Stimulated activated CD8-positive, alpha-beta memory T cell treated with anti-CD3 and anti-CD28 coated beads, Interleukin-7, amount 100 ng/mL, for 24 hours (primary cell): ENCODE measurements at regions not wholly inside any gene's neighbourhood (a gene's known extent, or its start where the extent isn't known, plus 50 kb on each side); places are given as distances from the start of the nearest gene placed in this dataset.
"Not testable (repeated sequence)": the region's sequence is repeated elsewhere in the genome, so short reads cannot be mapped to it uniquely, and the experiment has no call there.

Source experiments
- DNase-seq: peaks from one replicate; pipeline ENCODE4 v3.0.0-alpha.2; 2020; ENCODE audit warnings: low read depth

DNA sequence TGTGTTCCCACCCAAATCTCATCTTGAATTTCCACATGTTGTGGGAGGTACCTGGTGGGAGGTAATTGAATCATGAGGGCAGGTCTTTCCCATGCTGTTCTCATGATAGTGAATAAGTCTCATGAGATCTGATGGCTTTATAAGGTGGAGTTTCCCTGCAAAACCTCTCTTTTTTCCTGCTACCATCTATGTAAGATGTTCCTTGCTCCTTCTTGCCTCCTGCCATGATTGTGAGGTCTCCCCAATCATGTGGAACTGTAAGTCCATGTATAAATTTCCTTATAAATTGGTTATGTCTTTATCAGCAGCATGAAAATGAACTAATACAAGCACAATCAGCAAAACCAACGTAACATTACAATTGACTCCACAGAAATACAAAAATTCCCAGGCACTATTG lies 814.8 kb upstream of the CITED2 start:
- not testable (repeated sequence) for DNase-seq

DNA sequence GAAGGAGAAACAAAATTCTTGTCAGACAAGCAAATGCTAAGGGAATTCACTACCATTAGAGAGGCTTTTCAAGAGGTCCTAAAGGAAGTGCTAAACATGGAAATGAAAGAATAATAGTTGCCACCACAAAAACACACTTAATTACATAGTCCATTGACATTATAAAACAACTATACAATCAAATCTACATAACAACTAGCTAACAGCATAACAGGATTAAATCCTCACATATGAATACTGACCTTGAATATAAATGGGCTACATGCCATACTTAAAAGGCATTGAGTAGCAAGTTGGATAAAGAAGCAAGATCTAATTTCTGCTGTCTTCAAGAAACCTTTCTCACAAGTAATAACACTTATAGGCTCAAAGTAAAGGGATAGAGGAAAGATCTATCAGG lies 811.5 kb upstream of the CITED2 start:
- no peak for DNase-seq

DNA sequence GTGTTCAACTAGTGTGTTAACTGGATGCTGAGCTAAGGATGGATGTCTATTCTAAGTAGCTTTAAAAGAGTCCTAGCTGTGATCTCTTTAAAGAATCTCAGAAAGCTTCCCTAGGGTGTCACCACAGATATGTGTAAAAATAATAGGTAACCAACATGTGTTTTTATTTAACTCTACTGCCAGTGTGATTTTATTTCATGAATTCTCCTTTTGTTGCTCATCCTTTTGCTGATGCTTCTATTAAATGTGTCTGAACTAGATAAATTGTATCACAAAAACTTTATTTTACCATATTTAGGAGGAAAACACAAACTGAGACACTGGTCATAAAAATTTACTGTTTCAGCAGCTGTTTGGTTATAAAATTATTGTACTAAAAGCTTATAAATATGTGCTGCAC lies 809.4 kb upstream of the CITED2 start:
- DNase-seq = no peak

DNA sequence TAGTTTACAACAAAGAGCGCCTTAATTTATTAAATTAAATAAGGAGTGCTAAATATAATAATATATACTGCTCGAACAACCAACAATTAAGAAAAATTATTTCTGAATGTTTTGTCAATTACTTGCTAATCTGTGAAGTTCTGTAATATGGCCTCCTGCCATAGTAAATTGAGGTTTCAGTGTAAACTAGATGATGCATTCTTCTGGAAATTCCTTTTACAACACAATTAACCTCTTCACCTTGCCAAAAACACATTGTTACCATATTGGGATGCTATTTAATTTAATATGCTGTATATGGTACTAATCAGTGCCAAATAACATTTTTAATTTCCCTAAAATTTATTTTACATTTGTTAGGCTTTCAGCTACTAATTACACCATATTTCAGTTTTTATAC lies 808.4 kb upstream of the CITED2 start:
- DNase-seq = no peak

DNA sequence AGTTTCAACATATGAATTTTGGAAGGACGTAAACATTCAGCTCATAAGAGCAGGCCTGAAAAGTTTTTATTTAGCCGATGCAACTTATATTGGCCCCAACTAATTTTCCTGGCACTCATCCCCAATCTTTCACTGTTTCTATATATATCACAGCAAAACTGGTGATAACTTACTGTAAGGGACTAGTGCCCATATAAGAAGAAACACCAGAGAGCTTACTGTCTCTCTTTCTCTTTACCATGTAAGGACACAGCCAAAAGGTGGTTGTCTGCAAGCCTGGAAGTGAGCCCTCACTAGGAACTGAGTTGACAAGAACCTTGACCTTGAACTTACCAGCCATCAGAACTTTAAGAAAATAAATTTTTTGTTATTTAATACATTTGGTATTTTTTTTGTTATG lies 807.4 kb upstream of the CITED2 start:
- no peak for DNase-seq

DNA sequence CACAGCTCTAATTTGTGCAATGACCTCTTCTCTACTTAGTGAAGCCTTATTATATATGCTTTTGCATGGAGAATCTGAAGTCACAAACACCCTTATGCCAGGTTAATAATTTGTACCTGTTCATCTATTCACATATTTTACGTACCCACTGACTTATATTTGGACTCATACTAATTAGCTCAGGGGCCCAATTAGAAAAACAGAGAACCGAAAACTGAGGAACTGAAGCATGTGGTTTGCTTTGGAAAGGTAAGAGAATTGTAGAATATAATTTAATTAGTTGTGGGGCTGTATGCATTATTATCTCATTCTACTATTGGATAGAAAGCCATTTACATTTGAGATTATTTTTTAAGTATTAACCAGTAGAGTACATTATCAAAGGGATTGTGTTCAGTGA lies 805.9 kb upstream of the CITED2 start:
- DNase-seq = no peak

DNA sequence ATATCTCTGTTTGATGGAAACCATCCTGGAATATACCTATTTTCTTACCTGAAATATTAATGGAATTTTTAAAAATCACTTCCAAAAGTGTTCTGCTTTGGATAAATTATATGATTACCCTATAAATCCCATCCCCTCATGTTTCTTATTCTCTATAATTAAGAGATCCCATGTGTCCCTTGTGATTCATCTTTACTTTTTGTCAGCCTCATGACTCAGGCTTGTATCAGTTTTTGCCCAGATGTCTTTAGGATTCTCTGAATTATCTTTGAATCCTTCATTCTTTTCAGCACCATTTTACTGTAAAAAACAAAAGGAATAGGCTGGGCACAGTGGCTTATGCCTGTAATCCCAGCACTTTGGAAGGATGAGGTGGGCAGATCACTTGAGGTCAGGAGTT lies 804.5 kb upstream of the CITED2 start:
- DNase-seq = no peak

DNA sequence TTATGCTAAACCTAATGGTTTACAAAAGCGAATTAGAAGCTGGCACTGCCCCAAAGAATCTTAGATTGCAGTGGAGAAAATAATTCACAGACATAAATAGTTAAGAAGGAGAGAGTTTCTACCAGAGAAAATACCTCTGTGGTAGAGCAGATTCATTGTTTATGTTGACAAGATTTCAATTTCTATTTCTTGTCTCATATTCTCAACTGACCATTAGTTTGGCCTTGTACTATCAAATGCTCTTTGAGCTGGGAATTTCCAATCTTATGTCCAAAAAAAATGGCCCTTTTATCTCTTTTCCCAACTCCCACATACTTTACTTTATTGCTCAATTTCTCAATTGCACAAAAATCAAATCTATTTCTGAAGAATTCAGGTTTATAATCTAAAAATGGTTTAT lies 804.1 kb upstream of the CITED2 start:
- DNase-seq = no peak

DNA sequence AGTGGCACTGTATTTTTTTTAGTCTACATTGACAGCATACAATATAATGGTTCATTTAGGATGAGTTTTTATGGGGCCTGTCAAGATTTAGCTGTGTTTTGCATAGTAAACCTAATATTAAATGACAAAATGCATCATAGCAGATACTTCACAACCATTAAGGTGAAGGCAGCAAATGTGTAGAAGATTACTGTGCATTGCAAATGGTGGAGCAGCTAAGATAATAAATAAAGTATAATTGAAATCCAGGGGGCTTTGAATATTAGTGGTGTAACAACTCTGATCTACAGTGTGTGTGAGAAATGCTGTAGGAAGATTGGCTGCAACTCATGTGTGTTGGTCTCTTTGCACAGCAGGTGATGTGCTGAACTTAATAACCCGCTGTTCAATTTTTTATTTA lies 801.9 kb upstream of the CITED2 start:
- DNase-seq = no peak

DNA sequence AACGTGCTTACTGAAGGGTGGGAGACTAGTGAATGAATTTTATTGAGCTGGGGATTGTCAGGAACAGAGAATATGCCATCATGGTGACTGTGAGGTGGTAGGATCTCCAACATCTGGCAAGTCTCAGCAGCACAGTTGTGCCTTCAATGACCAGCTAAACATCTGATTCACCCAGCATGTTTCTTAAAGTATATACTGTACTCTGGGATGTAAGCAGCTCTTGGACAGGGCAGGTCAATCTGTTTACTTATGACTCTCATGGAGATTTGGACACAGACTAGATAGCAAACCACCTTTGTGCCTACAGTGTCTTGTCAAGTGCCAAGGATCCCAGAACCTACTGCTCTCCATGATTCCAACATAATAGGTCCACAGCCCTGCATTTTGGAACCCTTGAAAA lies 801.0 kb upstream of the CITED2 start:
- no peak for DNase-seq

DNA sequence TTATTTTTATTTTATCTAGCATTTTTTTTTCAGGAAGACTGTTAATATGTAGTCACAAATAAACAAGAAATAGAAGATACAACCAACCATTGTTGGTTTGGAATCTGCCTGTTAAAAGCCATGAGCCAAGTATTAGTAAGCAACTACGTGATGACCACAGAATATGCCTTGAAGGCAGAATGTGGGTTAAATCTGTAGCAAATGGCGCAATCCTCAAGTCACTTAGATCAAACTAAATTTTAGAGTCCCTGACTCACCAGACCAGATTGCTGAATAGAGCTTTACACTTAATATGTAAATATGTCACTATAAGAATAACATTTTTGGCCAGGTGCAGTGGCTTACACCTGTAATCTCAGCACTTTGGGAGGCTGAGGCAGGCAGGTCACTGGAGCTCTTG lies 800.1 kb upstream of the CITED2 start:
- DNase-seq = no peak

DNA sequence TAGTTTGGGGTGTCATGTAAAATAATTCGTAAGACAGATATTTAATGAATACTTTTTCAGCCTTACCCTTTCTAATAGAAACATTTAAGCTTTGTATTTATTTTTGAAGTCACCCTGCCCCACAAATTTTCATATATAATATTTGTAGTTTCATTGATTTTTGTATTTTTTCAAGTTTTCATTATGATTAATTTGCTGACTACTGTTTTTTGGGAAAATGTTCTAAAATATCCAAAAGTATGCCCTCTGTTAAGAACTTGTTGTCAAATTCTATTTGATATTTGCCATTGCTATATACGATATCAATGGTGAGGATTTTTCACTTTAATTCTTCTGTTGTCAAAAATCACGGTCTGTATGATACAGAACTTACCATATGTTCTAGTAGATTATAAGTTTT lies 793.9 kb upstream of the CITED2 start:
- DNase-seq = no peak

DNA sequence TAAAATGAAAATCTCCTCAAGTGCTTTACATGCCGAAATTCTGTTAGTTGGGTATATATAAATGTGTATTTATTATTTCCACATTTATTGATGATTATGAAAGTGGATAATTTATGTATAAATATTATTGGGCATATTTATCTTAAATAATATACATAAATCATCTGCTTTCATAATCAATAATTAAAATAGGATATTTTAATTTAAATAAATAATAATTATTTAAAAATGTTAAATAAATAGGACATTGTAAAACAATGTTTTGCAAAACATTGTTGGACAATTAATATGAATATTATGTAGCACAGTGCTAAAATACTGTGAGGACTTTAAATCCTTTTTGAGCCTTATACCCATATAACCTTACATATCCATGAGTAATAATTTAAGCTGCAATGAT lies 786.5 kb upstream of the CITED2 start:
- no peak for DNase-seq

DNA sequence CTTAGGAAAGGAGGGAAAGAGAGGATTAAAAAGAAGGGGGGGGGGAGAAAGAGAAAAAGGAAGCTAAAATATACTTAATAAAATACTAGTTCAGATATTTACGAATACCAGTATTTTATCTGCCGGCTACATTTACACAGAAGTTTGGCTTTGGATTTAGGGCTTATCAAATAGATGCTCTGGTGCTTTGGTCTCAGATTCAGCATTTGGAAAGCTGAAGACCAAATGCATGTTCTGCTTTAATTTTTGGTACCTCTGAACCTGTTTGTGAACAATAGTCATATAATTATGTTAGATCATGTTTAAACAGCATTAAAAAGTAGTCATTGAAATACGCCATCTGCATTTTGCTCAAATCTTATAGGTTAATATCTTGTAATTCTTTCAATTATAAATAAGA lies 786.0 kb upstream of the CITED2 start:
- no peak for DNase-seq

DNA sequence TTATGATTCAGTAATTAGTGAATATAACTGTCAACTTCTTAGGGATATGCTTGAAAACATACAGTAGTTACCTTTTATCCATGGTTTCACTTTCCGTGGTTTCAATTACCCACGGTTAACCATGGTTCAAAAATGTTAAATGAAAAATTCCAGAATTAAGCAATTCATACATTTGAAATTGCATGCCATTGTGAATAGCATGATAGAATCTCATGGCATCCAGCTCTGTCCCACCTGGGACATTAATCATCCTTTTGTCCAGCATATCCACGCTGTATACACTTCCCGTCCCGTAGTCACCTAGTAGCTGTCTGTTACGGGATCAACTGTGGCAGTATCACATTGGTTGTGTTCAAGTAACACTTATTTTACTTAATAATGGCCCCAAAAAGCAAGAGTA lies 781.7 kb upstream of the CITED2 start:
- no peak for DNase-seq

DNA sequence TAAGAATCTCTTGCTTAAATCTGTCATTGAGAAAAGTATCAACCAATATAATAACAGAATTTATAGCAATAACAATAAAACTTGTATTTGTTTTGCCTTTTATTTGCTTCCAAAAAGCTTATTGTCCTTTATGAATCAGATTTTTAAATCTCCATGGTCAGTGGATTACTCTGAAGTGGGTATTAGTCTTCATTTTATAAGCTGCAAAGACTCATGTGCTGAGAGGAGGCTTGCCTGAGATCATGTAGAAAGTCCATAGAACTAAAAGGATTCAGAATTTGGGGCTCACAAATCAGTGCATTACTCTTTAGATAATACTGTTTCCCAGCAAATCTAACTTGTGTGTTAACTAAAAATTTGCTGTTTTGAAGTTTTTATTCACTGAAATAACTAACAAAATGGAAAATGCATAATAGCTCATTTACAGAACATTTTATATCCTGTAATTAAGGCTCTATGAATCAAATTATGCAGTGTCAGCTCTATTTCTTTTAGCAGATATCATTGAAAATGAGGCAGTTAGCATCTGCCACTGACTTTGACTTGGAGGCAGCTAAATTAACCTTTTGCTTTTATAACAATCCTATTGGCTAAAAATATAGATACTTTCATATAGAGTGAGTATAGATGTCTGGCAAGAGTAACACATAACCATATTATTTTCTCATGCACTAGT lies 781.1 kb upstream of the CITED2 start:
- no peak for DNase-seq

DNA sequence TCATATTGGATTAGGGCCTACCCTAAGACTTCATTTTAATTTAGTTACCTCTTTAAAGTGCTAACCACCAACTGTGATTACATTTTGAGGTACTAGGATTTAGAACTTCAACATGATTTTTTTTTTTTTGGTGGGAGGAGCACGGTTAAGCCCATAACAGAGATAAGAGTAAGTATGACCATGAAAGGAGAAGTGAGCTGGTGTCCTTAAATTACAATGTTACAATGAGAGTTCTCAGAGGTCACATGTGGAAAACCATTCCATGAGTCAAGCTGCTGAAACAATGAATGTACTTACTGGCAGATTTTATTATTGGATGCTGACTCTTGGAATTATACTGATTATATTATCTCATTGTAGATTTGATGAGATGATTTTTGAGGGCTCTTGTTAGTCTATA lies 779.3 kb upstream of the CITED2 start:
- DNase-seq = no peak

DNA sequence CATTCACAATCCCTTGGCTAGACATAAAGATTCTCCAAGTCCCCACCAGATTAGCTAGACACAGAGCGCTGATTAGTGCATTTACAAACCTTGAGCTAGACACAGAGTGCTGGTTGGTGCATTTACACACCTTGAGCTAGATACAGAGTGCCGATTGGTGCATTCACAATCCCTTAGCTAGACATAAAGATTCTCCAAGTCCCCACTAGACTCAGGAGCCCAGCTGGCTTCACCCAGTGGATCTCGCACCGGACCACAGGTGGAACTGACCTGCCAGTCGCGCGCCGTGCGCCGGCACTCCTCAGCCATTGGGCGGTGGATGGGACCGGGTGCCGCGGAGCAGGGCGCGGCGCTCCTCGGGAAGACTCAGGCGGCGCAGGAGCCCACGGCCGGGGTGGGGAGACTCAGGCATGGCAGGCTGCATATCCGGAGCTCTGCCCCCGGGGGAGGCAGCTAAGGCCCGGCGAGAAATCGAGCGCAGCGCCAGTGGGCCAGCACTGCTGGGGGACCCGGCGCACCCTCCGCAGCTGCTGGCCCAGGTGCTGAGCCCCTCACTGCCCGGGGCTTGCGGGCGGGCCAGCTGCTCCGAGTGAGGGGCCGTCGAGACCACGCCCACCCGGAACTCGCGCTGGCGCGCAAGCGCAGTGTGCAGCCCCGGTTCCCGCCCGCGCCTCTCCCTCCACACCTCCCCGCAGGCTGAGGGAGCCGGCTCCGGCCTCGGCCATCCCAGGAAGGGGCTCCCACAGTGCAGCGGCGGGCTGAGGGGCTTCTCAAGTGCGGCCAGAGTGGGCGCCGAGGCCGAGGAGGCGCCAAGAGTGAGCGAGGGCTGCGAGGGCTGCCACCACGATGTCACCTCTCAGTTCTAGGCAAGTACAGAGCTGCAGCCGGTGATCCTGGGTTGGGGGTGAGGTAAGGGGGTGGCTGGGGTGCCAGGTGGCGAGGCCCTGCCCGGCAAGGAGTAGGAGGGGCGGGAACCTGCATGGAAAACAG lies 773.7 kb upstream of the CITED2 start:
- DNase-seq = not testable (repeated sequence)

DNA sequence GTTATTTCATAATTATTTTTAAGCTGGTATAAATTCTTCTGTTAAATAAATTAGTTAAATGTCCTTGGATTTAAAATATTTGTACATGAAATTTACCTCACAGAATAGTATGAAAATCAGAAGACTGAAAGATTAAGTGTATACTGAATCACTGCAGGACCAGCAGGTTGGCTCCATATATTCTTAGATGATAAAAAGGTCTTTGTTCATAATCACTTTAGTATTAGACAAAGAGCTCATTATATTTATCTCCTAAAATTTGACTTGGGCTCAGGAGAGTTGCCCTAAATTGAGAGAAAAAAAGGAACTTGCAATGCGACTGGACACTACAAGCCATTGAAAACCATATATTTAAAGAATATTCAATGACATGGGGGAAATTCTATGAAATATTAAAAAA lies 766.4 kb upstream of the CITED2 start:
- no peak for DNase-seq

DNA sequence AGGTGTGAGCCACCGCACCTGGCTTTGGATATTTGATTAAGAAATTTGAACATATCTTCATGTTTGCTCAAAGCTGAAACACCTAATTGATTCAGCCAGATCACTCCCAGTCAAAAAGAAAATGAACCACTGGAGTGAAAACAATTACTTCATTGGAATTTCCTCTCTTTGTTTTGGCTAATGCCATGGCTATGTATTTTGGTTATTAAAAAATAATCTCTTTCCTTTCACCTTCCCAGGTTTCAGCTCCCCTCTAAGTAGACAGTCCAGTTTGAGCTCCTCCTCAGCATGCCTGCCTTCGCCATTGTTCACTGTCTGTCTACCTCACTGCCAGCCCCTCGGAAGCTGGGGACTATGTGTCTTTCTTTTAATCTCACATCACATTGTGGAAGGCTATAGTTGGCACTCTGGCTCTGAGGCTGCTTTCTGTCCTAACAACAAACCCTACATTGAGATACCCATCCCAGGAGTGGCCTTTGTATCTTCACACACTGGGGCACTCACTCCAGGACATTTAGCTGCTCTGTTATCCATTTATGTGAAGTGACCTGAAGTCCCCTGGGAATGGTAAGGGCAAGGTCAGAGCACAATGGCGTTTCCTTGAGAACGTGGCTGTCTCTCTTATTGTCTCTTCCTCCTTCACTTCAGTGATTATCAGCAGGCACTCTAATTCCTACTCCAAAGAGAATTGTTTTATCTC lies 764.0 kb upstream of the CITED2 start:
- no peak for DNase-seq

DNA sequence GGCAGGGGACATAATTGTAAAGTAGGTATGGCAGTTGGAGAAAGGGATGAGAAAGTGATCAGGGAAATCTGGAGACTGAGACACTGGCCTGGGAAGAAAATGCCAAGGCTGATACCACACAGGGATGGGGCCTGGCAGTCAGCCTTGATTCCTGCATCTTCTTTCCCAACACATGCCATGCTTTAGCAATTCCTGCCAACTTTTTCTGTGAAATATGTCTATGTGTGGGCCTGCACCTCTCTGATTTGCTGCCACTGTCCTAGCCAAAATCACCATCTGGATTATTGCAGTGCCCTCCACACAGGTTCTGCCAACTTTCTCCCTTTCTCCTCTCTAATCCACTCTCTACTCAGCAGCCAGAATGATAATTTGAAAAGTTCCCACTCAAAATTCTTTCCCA lies 759.8 kb upstream of the CITED2 start:
- no peak for DNase-seq

DNA sequence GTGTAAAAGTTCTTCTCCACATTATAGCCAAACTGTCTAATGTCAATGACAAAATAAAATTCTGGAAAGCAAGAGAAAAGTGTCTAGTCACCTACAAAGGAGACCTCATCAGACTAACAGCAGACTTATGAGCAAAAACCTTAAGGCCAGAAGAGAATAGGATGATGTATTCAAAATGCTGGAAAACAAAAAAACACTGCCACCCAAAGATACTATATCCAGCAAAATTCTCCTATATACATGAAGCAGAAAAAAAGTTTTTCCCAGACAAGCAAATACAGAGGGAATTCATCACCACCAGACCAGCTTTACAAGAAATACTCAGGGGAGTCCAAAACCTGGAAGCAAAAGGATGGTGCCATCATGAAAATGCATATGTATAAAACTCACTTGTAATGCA lies 755.6 kb upstream of the CITED2 start:
- no peak for DNase-seq

DNA sequence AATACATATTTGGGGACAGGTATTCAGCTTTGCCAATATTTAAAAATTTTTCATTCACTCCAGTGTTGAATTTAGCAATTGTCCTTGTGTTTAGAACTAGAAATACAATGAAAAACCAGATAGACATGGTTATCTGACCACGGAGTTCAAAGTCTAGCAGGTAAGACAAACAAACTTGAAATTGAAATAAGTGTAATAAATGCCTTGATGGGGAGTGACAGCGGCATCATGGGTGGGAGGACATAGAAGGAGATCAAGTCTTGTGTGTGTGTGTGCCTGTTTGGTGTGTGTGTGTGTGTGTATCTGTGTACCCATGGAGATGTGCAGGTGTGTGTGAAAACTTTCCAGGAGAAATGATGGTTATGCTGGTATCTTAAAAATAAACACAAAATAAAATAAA lies 750.0 kb upstream of the CITED2 start:
- no peak for DNase-seq
